ENCODE measurements at regions not wholly inside any gene's neighbourhood (a gene's known extent, or its start where the extent isn't known, plus 50 kb on each side); places are given as distances from the start of the nearest gene placed in this dataset.

GRCh38 chr2:10187661-10188060, 65.1 kb downstream of the RRM2 start:
- no peaks in the 10 kb centered on the region for H3K27me3 ChIP-seq
- H3K4me1 ChIP-seq, result peaks cover 2% of the 10 kb centered on the region
- no peak for DNase-seq (ENCODE audit: extremely low spot score in 2 of 2)
- no peaks in the 10 kb centered on the region for H3K36me3 ChIP-seq
- TF ChIP-seq CTCF (IDR thresholded peaks at IDR 0.05) (no peak), POLR2A (IDR thresholded peaks at IDR 0.05) (no peak), POLR2AphosphoS5 (IDR thresholded peaks at IDR 0.05; ENCODE audit: insufficient read depth in 1 of 2, low read depth in 1 of 2) (no peak)
- H3K4me3 ChIP-seq, result no peak overlapping the region
- H3K9me3 ChIP-seq, result no peaks in the 10 kb centered on the region
- intact Hi-C loops (cut with DNase I), result no loop called here
- no peak overlapping the region for H3K27ac ChIP-seq

GRCh38 chr2:10188211-10188610, 65.7 kb downstream of the RRM2 start:
- Histone ChIP-seq H3K9me3 (no peaks in the 10 kb centered on the region), H3K27ac (no peak overlapping the region), H3K36me3 (no peaks in the 10 kb centered on the region), H3K4me3 (no peak overlapping the region), H3K4me1 (peaks cover 7% of the 10 kb centered on the region), H3K27me3 (no peaks in the 10 kb centered on the region)
- no peak for TF ChIP-seq POLR2A (IDR thresholded peaks at IDR 0.05)
- no peak for TF ChIP-seq CTCF (IDR thresholded peaks at IDR 0.05)
- no peak for DNase-seq (ENCODE audit: extremely low spot score in 2 of 2)
- intact Hi-C loops (cut with DNase I), result no loop called here

GRCh38 chr2:10188729-10189305, 66.3 kb downstream of the RRM2 start:
- H3K36me3 ChIP-seq, result no peaks in the 10 kb centered on the region
- H3K27me3 ChIP-seq, result no peaks in the 10 kb centered on the region
- no peak overlapping the region for H3K4me3 ChIP-seq
- H3K9me3 ChIP-seq, result no peaks in the 10 kb centered on the region
- intact Hi-C loops (cut with DNase I), result no loop called here
- no peak overlapping the region for H3K27ac ChIP-seq
- H3K4me1 ChIP-seq, result peaks cover 13% of the 10 kb centered on the region
- TF ChIP-seq CTCF (IDR thresholded peaks at IDR 0.05), result no peak
- no peak for TF ChIP-seq POLR2AphosphoS5 (IDR thresholded peaks at IDR 0.05; ENCODE audit: insufficient read depth in 1 of 2, low read depth in 1 of 2)
- TF ChIP-seq POLR2A (IDR thresholded peaks at IDR 0.05), result no peak
- DNase-seq (ENCODE audit: extremely low spot score in 2 of 2), result no peak

GRCh38 chr2:10190255-10190654, 67.7 kb downstream of the RRM2 start:
- no peaks in the 10 kb centered on the region for H3K36me3 ChIP-seq
- H3K27ac ChIP-seq, result no peak overlapping the region
- no peaks in the 10 kb centered on the region for H3K9me3 ChIP-seq
- H3K27me3 ChIP-seq, result no peaks in the 10 kb centered on the region
- peaks cover 19% of the 10 kb centered on the region for H3K4me1 ChIP-seq
- TF ChIP-seq POLR2AphosphoS5 (IDR thresholded peaks at IDR 0.05; ENCODE audit: insufficient read depth in 1 of 2, low read depth in 1 of 2) (no peak), CTCF (IDR thresholded peaks at IDR 0.05) (no peak), POLR2A (IDR thresholded peaks at IDR 0.05) (no peak)
- intact Hi-C loops (cut with DNase I), result no loop called here
- H3K4me3 ChIP-seq, result no peak overlapping the region
- no peak for DNase-seq (ENCODE audit: extremely low spot score in 2 of 2)

- H3K36me3 ChIP-seq, result no peaks in the 10 kb centered on the region
- H3K4me3 ChIP-seq, result no peak overlapping the region
- no peak overlapping the region for H3K27ac ChIP-seq
- no peak for TF ChIP-seq POLR2A (IDR thresholded peaks at IDR 0.05)
- no peaks in the 10 kb centered on the region for H3K27me3 ChIP-seq
- peaks cover 19% of the 10 kb centered on the region for H3K4me1 ChIP-seq
- H3K9me3 ChIP-seq, result no peaks in the 10 kb centered on the region
- DNase-seq (ENCODE audit: extremely low spot score in 2 of 2), result no peak
- intact Hi-C loops (cut with DNase I), result no loop called here
Measured at GRCh38 chr2:10190737-10191532, 68.4 kb downstream of the RRM2 start.
